ENCODE measurements at regions not wholly inside any gene's neighbourhood (a gene's known extent, or its start where the extent isn't known, plus 50 kb on each side); places are given as distances from the start of the nearest gene placed in this dataset.

- TF ChIP-seq CTCF (IDR thresholded peaks at IDR 0.05) (no peak), TCF7L2 (IDR thresholded peaks at IDR 0.05; ENCODE audit: low read depth, low read length) (no peak)
Measured at GRCh38 chr5:53777864-53778618, 217.6 kb downstream of the NDUFS4 start.

Data from Panc1 (cell line).